GM23248 (cell line): ENCODE measurements at regions not wholly inside any gene's neighbourhood (a gene's known extent, or its start where the extent isn't known, plus 50 kb on each side); places are given as distances from the start of the nearest gene placed in this dataset.
"Not testable (repeated sequence)": the region's sequence is repeated elsewhere in the genome, so short reads cannot be mapped to it uniquely, and the experiment has no call there.

Experiments
- DNase-seq: peaks from one replicate; pipeline ENCODE4 v3.0.0-alpha.2; 2015
- H2AFZ ChIP-seq: fragments of 200-600 bp; sonication (generic); 2 replicates; pipeline ENCODE4 v1.6.1; 2016; ENCODE audit warnings: antibody characterized with exemption
- H3F3A ChIP-seq: fragments of 200-600 bp; sonication (generic); 2 replicates; pipeline ENCODE4 v1.6.1; 2016; ENCODE audit warnings: mild to moderate bottlenecking, antibody characterized with exemption, mixed run types; ENCODE audit not compliant: insufficient read depth
- H3K27ac ChIP-seq: fragments of 200-600 bp; sonication (generic); 2 replicates; pipeline ENCODE4 v1.5.1; 2016; ENCODE audit warnings: mild to moderate bottlenecking
- H3K27me3 ChIP-seq: fragments of 200-600 bp; sonication (generic); replicated peaks from 2 replicates; pipeline ENCODE4 v1.6.1; 2016; ENCODE audit warnings: mild to moderate bottlenecking; ENCODE audit not compliant: insufficient read depth
- H3K36me3 ChIP-seq: fragments of 200-600 bp; sonication (generic); 2 replicates; pipeline ENCODE4 v1.6.1; 2016; ENCODE audit warnings: low read depth, mild to moderate bottlenecking
- H3K4me1 ChIP-seq: fragments of 200-600 bp; sonication (generic); 2 replicates; pipeline ENCODE4 v1.6.1; 2016; ENCODE audit warnings: mild to moderate bottlenecking; ENCODE audit not compliant: insufficient read depth
- H3K4me2 ChIP-seq: fragments of 200-600 bp; sonication (generic); one replicate; pipeline ENCODE4 v1.6.1; 2016; ENCODE audit warnings: mild to moderate bottlenecking; ENCODE audit not compliant: unreplicated experiment
- H3K4me3 ChIP-seq: fragments of 200-600 bp; sonication (generic); 2 replicates; pipeline ENCODE4 v1.5.1; 2016; ENCODE audit warnings: mild to moderate bottlenecking
- H3K79me2 ChIP-seq: fragments of 200-600 bp; sonication (generic); 2 replicates; pipeline ENCODE4 v1.6.1; 2016; ENCODE audit warnings: mild to moderate bottlenecking; ENCODE audit not compliant: insufficient read depth
- H3K9ac ChIP-seq: fragments of 200-600 bp; sonication (generic); 2 replicates; pipeline ENCODE4 v1.6.1; 2016; ENCODE audit warnings: mild to moderate bottlenecking
- H3K9me2 ChIP-seq: fragments of 200-600 bp; sonication (generic); 2 replicates; pipeline ENCODE4 v1.6.1; 2016; ENCODE audit warnings: mixed run types, mild to moderate bottlenecking, moderate library complexity; ENCODE audit not compliant: insufficient read depth
- H3K9me3 ChIP-seq: fragments of 200-600 bp; sonication (generic); one replicate; pipeline ENCODE4 v1.6.1; 2017; ENCODE audit warnings: low read depth
- H4K20me1 ChIP-seq: fragments of 200-600 bp; sonication (generic); 2 replicates; pipeline ENCODE4 v1.6.0; 2016; ENCODE audit not compliant: insufficient read depth
- EZH2 ChIP-seq: fragments of 200-600 bp; sonication (generic); IDR thresholded peaks from 2 replicates; pipeline ENCODE4 v1.6.1; 2018; ENCODE audit warnings: antibody characterized with exemption, mild to moderate bottlenecking; ENCODE audit not compliant: insufficient read depth, poor library complexity, severe bottlenecking
- EZH2phosphoT487 ChIP-seq: fragments of 200-600 bp; sonication (generic); IDR thresholded peaks from 2 replicates; pipeline ENCODE4 v1.6.1; 2018; ENCODE audit warnings: antibody characterized with exemption, moderate library complexity, mild to moderate bottlenecking, low read depth; ENCODE audit not compliant: insufficient read depth
- WGBS, 2 experiments: methylation state at CpG; one replicate each; pipeline ENCODE4 v1.1.6; 2015 to 2017; ENCODE audit warnings: low lambda C conversion rate in 2 of 2, low coverage in 1 of 2; ENCODE audit errors: missing lambda C conversion rate in 2 of 2; 5-methylcytosine and 5-hydroxymethylcytosine counted together
- in situ Hi-C: fragments of 300-500 bp; cut with MboI; formaldehyde crosslinking; loops from 2 replicates; pipeline ENCODE4 v1.15.0; 2020

DNA sequence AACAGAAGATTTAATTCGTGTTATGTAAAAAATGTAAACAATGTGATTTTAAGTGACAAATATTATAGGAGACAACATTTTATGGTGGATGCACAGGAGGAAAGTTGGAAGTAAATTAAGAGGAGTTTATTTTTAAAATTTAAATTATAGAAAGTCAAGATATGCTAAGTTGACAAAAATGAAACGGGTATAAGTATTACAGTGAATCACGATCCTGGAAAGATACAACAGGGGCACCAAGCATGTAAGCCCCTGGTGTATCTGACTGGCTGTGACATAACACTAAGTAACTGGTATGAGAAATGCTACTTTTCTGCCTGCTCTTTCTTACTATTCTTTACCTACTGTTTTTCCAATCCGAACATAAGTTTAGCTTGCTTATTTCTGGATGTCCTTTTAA, 419.8 kb upstream of the CHD1 start:
- Histone ChIP-seq H4K20me1 (no peaks in the 10 kb centered on the region), H3K9me2 (no peaks in the 10 kb centered on the region), H3F3A (no peaks in the 10 kb centered on the region), H3K9me3 (no peaks in the 10 kb centered on the region), H3K4me1 (no peaks in the 10 kb centered on the region), H3K9ac (no peak overlapping the region), H3K36me3 (no peaks in the 10 kb centered on the region), H2AFZ (no peak overlapping the region), H3K4me2 (no peak overlapping the region), H3K4me3 (no peak overlapping the region), H3K79me2 (no peaks in the 10 kb centered on the region), H3K27me3 (no peaks in the 10 kb centered on the region), H3K27ac (no peak overlapping the region)
- in situ Hi-C loops = no loop called here
- WGBS, 2 experiments = 40 to 46% methylated on average over 4 of the region's 4 CpGs
- no peak for TF ChIP-seq EZH2phosphoT487
- TF ChIP-seq EZH2 = no peak
- DNase-seq = no peak

DNA sequence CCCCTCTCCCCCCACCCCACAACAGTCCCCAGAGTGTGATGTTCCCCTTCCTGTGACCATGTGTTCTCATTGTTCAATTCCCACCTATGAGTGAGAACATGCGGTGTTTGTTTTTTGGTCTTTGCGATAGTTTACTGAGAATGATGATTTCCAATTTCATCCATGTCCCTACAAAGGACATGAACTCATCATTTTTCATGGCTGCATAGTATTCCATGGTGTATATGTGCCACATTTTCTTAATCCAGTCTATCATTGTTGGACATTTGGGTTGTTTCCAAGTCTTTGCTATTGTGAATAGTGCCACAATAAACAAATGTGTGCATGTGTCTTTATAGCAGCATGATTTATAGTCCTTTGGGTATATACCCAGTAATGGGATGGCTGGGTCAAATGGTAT, 411.0 kb upstream of the CHD1 start:
- DNase-seq, H3K4me3 ChIP-seq, H3K9me3 ChIP-seq, in situ Hi-C loops, H3K4me1 ChIP-seq, H3K9me2 ChIP-seq, H4K20me1 ChIP-seq, H3F3A ChIP-seq, H3K9ac ChIP-seq, H2AFZ ChIP-seq, H3K36me3 ChIP-seq, H3K27ac ChIP-seq, H3K79me2 ChIP-seq, H3K4me2 ChIP-seq, H3K27me3 ChIP-seq: not testable (repeated sequence)
- 54 to 65% methylated on average over 2 of the region's 2 CpGs for WGBS, 2 experiments

DNA sequence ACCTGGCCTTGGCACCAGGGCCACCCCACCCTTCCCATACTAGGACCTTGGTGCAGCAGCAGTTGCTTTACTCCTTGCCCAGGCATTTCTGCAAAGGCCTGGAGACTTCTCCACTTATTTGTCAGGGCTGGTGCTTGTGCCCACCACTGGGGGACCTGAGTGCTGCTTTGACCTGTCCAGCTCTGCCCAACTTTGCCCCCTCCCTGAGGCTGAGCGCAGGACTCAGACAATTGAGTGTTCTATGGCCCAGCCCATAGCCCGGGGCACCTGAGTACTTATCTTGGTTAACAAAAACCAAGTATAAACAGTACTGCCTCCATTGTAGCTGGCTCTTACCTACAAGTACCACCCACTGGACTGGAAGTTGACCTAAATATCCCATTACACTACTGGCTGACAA, 406.1 kb upstream of the CHD1 start:
- Histone ChIP-seq H3K4me1 (no peaks in the 10 kb centered on the region), H3K27me3 (no peaks in the 10 kb centered on the region), H2AFZ (no peak overlapping the region), H3K36me3 (no peaks in the 10 kb centered on the region), H3K27ac (no peak overlapping the region), H3K4me3 (no peak overlapping the region), H3K9me3 (peaks cover 4% of the 10 kb centered on the region), H3K9ac (no peak overlapping the region), H4K20me1 (no peaks in the 10 kb centered on the region), H3K79me2 (no peaks in the 10 kb centered on the region), H3K4me2 (no peak overlapping the region), H3K9me2 (no peaks in the 10 kb centered on the region), H3F3A (no peaks in the 10 kb centered on the region)
- no peak for DNase-seq
- TF ChIP-seq EZH2 (no peak), EZH2phosphoT487 (no peak)
- 19% methylated on average over 2 of the region's 2 CpGs for WGBS, 2 experiments
- in situ Hi-C loops = no loop called here

DNA sequence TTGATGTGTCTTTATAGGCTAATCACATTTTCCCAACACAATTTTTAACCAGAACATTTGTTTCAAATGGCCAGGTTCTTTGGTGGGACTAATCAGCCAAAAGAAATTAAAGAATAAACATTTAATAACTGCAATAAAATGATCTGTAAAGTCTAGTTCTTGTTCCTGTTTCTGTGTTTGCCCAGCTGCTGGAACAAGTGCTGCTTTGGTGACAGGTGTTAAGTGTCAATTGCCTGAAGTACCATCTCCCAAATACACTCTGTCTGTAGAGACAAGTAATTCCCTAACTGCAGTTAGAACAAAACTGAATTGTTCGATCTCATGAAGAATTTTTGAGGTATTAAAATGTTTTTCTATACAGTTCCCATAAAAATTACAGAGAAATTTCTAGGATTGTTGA, 402.3 kb upstream of the CHD1 start:
- in situ Hi-C loops = no loop called here
- H3K4me1 ChIP-seq = no peaks in the 10 kb centered on the region
- no peak overlapping the region for H2AFZ ChIP-seq
- no peaks in the 10 kb centered on the region for H3F3A ChIP-seq
- H3K9me3 ChIP-seq = peaks cover 4% of the 10 kb centered on the region
- H3K79me2 ChIP-seq = no peaks in the 10 kb centered on the region
- TF ChIP-seq EZH2 (no peak), EZH2phosphoT487 (no peak)
- no peak overlapping the region for H3K4me3 ChIP-seq
- no peaks in the 10 kb centered on the region for H4K20me1 ChIP-seq
- no peaks in the 10 kb centered on the region for H3K9me2 ChIP-seq
- H3K4me2 ChIP-seq = no peak overlapping the region
- no peak overlapping the region for H3K27ac ChIP-seq
- no peaks in the 10 kb centered on the region for H3K27me3 ChIP-seq
- no peak overlapping the region for H3K9ac ChIP-seq
- H3K36me3 ChIP-seq = no peaks in the 10 kb centered on the region
- no peak for DNase-seq
- WGBS, 2 experiments = 0 to 4% methylated on average over 1 of the region's 1 CpG

DNA sequence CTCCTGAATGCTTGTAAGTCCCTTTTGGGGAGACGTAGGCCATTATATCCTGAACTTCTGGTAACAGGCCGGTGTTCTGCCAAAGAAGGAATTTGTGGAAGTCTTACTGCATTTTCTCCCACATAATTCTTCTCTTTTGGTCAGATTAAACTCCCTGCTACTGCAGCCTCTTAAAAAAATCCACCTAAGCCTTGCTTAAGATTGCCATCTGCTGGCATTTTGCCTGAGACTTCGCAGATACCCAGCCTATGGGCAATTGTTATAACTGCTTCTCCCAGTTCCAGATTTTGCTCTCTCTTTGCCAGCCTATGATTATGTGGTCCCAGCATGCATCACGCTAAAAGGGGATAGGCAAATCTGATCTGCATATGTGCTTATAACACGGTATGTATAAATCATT, 391.6 kb upstream of the CHD1 start:
- H3K79me2 ChIP-seq = no peaks in the 10 kb centered on the region
- H3K9me3 ChIP-seq = no peaks in the 10 kb centered on the region
- no peak overlapping the region for H2AFZ ChIP-seq
- in situ Hi-C loops = no loop called here
- WGBS, 2 experiments = 6 to 7% methylated on average over 5 of the region's 5 CpGs
- H3K36me3 ChIP-seq = no peaks in the 10 kb centered on the region
- no peaks in the 10 kb centered on the region for H3K4me1 ChIP-seq
- TF ChIP-seq EZH2phosphoT487 = no peak
- no peak for TF ChIP-seq EZH2
- no peak overlapping the region for H3K9ac ChIP-seq
- no peaks in the 10 kb centered on the region for H4K20me1 ChIP-seq
- no peak overlapping the region for H3K27ac ChIP-seq
- H3K4me2 ChIP-seq = no peak overlapping the region
- no peaks in the 10 kb centered on the region for H3F3A ChIP-seq
- no peaks in the 10 kb centered on the region for H3K9me2 ChIP-seq
- no peak overlapping the region for H3K4me3 ChIP-seq
- DNase-seq = no peak
- no peaks in the 10 kb centered on the region for H3K27me3 ChIP-seq
